HG03469 (cell line): ENCODE measurements at regions not wholly inside any gene's neighbourhood (a gene's known extent, or its start where the extent isn't known, plus 50 kb on each side); places are given as distances from the start of the nearest gene placed in this dataset.

ENCODE experiments used
- ATAC-seq: cut with Tn5 transposase; IDR thresholded peaks from one replicate; pipeline ENCODE4 v1.9.1; 2021; ENCODE audit warnings: mild to moderate bottlenecking, moderate library complexity, moderate number of reproducible peaks; ENCODE audit not compliant: unreplicated experiment

DNA sequence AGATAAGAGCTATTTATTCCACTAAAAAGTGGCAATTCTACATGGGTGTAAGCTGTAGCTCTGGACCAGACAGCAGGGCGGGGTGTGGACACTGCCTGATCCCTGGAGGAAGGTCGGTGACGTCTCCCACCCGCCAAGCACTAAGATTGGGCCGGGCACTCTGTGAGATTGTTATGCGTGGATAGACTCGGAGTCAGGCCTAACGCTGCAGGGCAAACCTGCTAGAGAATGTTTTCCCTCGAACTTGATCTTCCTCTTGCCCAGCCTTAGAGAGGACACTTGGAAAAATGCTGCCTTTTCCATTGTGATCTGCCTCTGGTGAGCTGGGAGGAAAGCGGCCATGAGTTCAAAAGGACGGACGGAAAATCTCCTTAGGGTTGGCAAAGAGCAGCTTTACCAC is 1273.4 kb downstream of the TBC1D22A start:
- no peak for ATAC-seq

DNA sequence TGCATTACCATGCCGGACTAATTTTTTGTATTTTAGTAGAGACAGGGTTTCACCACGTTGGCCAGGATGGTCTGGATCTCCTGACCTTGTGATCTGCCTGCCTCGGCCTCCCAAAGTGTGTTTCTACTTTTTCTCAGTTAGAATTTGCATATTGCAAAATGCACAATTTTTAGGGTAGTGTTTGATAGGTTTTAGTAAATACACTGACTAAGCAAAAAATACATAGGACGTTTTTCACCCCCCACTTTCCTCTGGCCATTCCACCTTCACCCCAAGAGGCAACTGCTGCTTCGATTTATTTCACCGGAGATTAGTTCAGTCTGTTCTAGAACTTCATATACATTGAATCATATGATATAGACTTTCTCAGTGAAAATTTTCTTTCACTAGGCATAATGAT is 1269.1 kb downstream of the TBC1D22A start:
- ATAC-seq, result no peak

DNA sequence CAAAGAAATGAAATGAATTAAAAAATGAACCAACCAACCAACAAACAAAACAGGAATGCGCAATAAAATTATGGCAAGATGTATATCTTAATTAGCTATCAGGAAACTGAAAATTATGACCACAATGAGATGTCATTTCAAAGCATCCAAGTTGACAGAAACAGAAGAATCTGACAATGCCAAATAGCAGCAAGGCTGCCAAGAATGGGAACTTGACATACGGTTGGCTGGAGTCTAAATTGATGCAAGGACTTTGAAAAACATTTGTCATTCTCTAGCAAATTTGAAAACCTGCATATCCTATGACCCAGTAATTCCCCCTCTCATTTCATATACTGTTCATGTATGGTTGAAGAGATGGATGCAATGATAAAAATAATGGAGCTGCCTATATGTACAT is 1262.6 kb downstream of the TBC1D22A start:
- no peak for ATAC-seq

DNA sequence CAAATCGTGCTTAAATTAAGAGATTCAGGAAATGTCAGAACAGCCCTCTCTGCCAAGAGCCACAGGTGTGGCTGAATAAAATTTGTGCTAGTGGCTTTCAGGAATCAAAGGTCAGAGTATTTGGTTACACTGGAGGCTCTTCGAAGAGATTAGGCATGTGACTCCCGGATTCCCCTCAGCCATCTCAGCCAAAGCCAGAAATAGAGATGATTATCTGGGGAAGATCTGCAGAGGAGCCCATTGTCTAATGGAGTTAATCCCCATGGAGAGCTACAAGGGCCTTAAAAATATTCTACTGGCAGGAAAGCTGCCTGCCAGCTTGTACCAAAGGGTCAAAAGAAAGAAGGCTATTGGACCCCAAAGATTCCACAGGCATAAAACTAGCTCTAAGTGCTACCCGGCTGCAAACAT is 1259.5 kb downstream of the TBC1D22A start:
- ATAC-seq, result no peak

DNA sequence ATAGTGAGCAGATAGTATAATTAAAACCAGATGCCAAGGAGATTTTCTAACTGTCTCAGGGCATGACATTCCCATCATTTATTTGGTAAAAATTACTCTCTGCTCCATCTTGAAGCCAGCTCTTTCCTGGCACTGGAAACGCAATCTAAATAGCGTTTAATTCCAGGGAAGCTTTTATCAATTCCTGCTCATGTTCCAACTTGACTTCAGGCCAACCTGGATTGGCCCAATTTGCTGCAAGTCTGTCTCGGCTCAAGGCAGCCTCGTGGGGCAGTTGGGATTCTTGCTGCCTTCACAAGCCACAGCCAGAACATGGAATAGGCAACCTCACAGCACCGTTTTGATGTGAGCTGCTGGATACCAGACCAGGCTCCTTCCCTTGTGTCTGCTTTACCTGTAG is 1255.9 kb downstream of the TBC1D22A start:
- no peak for ATAC-seq

DNA sequence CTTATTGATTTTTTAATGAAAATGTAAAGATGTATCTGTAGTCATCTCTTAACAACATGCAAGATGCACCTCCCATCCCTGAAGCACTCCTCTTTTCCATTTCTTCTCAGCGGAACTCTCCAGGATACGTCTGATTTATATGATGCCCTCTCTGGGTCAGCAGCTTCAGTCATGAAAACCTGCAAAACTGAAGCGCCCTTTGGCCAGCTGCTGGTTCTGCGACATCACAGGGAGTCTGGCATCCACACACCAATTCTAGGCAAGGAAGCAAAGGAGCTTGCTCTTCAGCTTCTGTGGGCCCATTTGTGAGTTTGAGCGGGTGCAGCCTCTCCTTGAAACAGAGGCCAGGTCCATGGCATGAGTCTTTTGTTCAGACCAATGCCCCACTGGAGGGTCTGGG is 1253.3 kb downstream of the TBC1D22A start:
- no peak for ATAC-seq

DNA sequence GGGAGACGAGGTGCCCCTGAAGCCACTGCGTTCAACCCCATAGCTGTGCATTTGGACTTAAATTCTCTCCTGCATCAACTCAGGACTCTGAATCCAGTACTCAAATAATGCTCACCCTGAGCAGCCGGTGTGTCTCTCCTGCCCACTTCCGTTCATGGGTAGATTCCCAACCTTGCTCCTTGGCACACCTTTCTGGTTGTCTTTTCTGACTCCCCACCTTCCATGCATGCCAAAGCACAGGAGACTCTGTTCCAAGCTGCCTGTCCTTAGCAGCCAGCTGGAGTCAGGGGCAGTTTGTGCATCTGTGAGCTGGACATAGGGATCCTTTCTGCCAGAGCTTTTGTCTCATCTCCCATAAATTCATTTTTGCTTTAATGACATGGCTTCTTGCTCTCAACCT is 1242.5 kb downstream of the TBC1D22A start:
- ATAC-seq, result no peak

DNA sequence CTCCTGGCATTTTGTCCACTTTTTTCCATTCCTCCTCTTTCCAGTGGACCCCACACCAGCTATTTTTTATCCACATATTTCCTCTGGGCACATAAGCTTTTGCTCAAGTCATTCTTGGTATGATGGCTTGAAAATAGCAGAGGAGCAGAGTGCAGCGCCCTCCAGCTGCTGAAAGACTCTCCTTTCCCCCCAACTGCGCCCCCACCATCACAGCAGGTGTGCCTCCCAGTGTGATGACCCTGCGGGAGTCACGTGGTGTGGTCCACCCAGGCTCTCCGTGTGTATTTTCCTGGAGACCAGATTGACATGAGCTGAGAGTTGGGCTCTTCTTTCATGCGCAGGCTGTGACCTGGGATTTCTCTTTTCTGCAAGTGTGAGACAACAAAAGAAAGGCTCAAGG is 1241.6 kb downstream of the TBC1D22A start:
- no peak for ATAC-seq

DNA sequence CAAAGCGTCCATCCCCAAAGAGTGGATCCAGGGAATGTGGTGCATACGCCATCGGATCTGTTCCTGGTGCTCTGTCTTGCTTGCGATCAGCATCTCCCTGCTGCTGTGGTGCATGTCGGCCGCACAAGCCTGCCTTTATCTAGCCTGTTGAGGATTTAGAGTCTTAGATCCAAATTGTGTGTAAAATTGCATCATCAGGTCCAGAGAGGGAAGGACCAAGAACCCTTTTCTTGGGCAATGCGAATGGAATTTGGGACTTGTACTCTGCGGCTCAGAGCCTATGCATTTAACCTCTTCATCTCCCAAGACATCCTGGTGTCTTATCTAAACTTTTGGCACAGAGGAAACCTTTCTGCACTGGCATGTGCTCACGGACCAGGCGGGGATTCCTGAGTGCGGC is 1238.7 kb downstream of the TBC1D22A start:
- no peak for ATAC-seq

DNA sequence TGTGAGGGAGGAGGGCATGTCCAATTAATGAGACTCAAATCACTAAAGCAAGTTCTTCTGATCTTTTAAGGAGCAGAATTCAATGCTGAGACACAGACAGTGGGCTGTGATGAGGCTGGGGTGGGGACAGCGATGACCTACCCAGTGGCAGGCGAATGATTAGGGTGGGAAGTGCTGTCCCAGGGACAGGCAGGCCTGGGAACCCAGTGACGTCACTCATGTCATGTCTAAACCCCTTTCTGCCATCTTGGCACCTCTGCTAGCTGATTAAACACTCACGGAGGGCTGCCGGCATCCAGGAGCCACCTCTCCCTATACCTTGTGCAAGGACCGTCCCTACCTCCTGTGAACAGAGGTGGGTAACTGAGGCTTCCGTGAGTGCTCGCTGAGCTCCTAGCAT is 1235.2 kb downstream of the TBC1D22A start:
- no peak for ATAC-seq

DNA sequence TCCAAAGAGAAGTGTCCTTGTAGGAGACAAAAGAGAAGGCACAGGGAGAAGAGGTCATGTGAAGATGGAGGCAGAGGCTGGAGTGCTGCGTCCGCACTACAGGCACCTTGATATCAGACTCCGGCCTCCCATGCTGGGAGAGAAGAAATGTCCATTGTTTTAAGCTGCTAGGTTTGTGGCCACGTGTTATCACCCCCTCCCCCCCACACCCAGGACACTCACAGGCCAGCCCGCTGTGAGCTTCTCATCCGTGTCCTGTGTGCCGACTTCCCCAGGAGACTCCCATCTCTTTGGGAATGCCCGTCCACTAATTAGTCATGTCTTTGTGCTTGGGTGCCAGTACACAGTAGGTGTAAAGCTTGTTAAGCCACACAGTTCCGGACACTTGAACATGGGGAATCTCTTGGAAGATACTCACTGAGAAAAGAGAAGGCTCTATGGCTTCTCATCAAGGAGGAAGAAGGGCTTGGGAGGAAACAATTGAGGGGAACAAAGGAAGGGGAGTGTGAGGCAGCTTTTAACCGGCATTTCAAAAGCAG is 1234.7 kb downstream of the TBC1D22A start:
- no peak for ATAC-seq

DNA sequence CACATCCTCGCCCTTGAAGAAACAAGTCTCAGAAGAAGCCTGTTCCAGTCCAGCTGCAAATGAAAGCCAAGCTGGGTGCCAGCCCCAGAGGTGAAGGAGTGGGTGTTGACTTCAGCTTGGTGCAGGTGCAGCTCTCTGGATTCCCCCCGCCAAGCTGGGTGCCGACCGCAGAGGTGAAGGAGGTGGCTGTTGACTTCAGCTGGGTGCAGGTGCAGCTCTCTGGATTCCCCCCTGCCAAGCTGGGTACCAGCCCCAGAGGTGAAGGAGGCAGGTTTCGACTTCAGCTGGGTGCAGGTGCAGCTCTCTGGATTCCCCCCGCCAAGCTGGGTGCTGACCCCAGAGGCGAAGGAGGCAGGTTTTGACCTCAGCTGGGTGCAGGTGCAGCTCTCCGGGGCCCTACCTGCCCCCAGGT is 1234.0 kb downstream of the TBC1D22A start:
- no peak for ATAC-seq

DNA sequence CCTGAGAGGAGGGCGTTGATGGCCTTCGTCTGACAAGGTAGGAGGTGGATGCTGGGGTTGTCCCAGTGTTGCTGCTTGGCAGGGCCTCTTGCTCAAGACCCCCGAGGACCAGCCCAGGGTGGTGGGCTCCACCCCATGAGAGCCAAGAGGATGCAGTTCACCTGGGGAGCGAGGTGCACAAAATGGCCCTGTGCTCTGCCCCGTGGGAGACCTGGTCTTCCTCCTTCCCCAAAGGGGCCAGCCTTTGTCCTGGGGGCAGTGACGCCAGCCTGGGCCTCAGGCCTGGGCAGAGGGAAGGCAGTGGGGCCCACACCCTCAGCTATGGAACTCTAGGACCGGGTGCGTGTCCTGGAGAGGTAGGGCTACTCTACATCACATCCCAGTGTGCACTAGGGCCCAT is 1233.3 kb downstream of the TBC1D22A start:
- ATAC-seq, result no peak

DNA sequence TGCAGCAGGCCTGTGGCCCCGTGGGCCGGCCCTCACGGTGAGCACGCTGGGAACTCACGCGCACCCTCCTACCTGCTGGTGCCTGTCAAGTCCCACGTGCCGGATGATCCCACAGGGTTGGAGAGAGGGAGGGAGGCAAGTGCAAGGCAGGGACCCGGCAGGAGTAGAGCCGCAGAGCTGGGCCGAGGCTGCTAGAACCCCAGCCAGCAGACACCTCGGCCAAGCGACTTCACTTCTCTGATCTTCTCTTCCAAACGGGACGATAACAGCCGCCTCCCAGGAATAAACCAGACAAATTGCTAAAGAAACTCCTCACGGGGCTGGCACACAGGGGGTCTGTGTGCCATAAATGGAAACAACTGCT is 1232.8 kb downstream of the TBC1D22A start:
- no peak for ATAC-seq

DNA sequence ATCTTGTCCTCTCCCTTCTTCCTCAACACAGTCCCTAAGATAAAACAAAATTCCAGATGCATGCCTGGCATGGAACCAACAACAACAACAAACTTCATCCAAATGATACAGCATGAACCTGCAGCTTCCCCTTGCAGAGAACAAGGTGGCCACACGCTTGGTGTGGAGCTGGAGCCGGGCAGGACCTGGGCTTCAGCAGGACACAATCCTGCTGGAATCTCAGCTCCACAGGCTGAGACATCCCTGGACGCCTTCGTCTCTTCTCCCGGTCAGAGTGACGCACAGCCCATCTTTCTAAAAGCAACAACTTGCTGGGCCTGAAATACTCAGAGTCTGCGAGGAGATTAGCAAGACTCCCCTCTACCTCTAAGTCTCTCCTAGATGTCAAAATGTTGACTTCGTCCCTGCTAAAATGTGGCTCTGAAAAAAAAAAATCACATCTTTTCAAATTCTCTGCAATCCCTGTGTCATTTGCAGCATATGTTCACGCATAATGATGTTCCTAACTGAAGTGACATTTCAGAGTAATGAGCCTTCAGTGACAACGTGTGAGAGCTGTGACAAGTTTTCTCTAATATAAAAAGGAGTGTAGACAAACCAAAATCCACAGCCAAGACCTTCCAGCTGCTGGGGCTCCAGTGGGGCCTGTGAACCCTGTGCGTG is 1232.3 kb downstream of the TBC1D22A start:
- no peak for ATAC-seq

DNA sequence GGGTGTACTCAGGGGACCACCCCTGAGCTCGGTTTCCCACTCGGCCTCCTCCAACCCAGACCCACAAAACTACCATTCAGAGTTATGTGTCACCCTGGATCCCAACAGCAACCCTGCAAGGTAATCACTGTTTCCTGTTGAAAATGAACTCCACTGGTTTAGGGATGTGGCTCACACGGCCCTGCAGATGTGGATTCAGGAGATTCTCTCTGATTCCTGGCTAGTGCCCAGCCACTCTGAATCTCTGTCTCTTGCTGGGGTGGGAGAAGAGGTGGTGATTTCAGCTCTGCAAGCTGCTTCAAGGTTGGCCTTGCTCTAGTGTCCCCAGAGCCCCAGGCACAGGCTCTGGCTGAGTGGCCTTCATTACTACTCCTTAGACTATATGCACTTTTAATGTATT is 1231.6 kb downstream of the TBC1D22A start:
- ATAC-seq, result no peak

DNA sequence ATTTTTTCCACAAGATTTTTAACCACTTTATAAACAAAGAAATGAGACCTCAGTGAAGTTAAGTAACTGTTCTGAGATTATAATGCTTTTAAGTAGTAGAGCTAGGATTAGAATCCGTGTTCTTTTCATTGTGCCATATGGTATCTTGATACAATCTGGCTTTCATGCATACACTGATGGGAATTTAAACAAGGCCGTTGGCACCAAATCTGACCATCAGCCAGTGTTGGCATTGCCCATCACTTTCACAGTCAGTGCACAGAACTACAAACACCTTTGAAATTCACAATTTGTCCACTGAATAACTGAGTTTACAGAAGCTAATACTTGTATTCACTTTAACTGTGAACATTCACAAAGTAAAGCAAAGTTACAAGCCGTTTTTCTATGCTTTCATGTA is 1228.0 kb downstream of the TBC1D22A start:
- ATAC-seq, result no peak

DNA sequence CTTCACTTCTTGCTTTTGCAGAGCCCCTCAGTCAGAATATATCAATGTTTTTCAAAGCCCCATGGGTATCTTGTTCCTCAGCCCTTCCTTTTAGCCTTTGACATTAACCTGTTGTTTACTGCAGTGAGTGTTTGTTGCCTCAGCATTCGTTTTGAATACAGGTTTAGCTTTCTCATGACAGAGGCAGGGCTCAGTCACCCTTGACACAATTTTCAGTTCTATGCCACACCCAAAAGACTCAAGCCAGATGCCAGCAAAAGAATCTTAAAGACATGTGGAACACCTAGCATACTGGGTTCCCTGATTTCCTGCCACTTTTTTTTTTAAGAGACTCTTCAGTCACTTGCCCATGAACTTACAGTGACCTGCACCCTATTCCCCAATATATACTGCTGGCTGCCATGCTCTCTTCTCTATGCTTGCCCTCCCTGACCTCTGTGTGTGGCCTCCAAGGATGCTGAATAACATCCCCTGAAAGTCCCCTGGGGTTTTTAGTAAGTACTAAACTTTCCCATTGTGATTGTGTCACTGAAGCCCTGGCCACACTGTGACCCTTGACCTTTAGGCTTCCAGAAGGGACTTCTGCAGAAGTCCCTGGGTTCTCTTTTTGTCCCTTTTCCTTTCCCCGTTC is 1225.5 kb downstream of the TBC1D22A start:
- no peak for ATAC-seq

DNA sequence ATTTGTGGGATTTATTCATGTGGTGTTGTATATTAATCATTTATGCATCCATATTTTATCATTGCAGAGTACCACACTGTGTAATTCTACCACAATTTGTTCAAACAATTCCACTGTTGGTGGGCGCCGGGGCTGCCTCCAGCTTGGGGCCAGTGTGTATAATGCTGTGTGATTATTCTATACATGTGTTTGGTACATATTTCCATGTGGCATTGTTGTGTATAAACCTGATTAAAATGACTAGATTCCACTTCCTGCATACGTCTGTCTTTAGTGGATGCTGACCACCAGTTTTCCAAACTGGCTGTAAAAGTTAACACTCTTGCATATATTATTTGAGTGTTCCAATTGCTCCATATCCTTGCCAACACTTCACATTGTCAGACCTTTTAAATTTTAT is 1213.8 kb downstream of the TBC1D22A start:
- ATAC-seq, result no peak

DNA sequence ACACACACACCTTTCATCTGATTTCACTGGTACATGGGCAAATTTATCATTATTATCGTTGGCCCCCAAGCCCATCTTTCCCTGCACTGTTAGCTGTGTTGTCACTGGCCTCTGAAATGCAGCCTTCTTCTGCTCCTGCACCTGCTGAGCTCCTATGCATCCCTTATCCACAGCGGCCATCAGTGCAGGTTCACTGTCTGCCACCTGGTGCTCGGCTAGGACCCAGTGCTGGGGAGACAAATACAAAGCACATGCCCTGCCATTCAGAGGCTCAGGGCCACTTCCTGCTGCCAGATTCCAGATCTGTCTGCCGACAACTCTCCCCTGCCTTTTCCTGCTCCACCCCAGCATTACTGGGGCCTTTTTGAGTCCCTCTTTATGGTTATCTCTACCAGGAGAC is 1205.4 kb downstream of the TBC1D22A start:
- ATAC-seq, result no peak

DNA sequence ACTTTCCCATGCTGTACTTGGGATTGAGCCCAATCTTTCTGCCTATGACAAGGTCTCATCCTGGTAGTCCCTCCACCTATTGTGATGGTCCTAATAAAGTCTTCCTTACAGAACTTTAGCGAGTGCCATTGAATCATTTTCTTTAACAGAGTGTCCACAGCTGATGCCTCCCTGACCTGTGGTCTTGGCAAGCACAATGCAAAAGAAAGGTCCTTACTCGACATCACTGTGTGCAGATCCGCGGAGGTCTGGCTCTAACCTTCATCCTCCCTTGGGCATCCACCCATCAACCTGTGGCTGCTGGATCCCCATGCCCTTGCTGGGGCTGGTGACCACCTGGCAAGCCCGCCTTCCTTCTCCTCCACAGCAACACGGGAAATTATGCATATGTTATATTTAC is 1203.9 kb downstream of the TBC1D22A start:
- no peak for ATAC-seq

DNA sequence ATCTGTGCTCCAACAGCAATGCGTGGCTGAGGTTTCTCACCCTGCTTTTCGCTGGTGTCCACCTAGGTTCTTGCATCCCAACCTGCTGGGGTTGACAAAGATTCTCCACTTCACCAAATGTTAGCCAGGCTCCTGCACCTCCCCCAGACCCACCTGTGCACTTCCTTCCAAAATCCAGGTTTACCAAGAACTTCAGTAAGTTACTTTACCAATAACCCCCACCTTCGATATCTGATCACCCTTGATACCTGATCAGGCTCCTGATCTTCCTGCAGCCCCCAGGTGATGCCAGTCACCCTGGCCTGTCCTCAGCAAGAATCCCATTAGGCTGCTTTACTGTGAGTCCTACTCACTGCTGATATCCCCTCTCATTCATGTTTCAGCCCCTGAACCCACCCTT is 1203.4 kb downstream of the TBC1D22A start:
- no peak for ATAC-seq

DNA sequence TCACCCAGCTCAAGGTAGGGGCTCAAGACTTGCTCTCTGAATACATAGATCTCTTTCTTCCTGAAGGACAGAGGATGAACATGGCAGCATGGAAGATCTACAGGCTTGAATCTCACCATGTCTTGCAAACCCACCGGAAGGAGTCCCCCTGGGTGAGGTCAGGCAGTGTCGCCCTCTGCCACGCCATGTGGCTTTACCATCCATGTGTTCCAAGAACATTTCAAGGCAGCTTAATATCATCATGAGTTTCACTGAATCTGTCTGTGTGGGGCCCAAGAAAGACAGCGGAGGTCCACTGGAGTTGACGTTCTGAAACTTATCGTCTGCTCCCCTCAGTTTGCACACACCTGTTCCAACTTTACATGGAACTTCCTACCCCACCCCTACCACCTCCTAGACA is 1202.6 kb downstream of the TBC1D22A start:
- no peak for ATAC-seq
